A549 (cell line): ENCODE measurements at regions not wholly inside any gene's neighbourhood (a gene's known extent, or its start where the extent isn't known, plus 50 kb on each side); places are given as distances from the start of the nearest gene placed in this dataset.

Experiments used
- CTCF ChIP-seq: fragments of >200 bp; sonication (Bioruptor Twin); formaldehyde crosslinking; IDR thresholded peaks from 3 replicates; pipeline ENCODE4 v1.5.1; 2016
- MAX ChIP-seq: IDR thresholded peaks from 2 replicates; pipeline ENCODE4 v1.6.1; 2012

- no peak for TF ChIP-seq CTCF
- TF ChIP-seq MAX, result no peak
These were observed 220.1 kb upstream of the E2F8 start for GRCh38 chr11:19460718-19461405.
